ENCODE measurements at regions not wholly inside any gene's neighbourhood (a gene's known extent, or its start where the extent isn't known, plus 50 kb on each side); places are given as distances from the start of the nearest gene placed in this dataset.
"Not testable (repeated sequence)": the region's sequence is repeated elsewhere in the genome, so short reads cannot be mapped to it uniquely, and the experiment has no call there.

DNA sequence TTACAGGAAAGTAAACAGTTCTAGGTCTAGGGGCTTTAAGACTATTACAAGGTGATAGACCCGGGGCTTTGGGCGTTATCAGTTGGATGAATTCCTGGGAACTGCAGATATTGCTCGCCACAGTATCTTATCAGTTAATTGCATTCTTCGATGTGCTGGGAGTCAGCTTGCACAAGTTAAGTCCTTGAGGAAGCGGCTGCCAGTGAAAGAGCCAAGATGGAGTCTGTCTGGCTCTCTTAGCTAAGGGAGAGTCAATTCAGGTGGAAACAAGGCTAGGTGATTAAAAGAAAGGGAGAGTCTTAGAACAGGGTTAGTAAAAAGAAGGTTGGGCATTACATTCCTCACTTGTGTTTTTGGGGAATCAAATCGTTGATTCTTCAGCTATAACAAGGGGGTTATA is 130.6 kb upstream of the ZNF195 start:
- TF ChIP-seq, protein P1, sequence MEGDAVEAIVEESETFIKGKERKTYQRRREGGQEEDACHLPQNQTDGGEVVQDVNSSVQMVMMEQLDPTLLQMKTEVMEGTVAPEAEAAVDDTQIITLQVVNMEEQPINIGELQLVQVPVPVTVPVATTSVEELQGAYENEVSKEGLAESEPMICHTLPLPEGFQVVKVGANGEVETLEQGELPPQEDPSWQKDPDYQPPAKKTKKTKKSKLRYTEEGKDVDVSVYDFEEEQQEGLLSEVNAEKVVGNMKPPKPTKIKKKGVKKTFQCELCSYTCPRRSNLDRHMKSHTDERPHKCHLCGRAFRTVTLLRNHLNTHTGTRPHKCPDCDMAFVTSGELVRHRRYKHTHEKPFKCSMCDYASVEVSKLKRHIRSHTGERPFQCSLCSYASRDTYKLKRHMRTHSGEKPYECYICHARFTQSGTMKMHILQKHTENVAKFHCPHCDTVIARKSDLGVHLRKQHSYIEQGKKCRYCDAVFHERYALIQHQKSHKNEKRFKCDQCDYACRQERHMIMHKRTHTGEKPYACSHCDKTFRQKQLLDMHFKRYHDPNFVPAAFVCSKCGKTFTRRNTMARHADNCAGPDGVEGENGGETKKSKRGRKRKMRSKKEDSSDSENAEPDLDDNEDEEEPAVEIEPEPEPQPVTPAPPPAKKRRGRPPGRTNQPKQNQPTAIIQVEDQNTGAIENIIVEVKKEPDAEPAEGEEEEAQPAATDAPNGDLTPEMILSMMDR (IDR thresholded peaks at IDR 0.05) = not testable (repeated sequence)
- TF ChIP-seq EP300 (IDR thresholded peaks at IDR 0.05) = not testable (repeated sequence)

Data from esophagus muscularis mucosa (tissue), 3 donors.